Karpas-422 (cell line): ENCODE measurements at regions not wholly inside any gene's neighbourhood (a gene's known extent, or its start where the extent isn't known, plus 50 kb on each side); places are given as distances from the start of the nearest gene placed in this dataset.

Experiments
- DNase-seq: peaks from one replicate; pipeline ENCODE4 v3.0.0-alpha.2; 2015
- H2AFZ ChIP-seq: fragments of 200-600 bp; sonication (generic); 2 replicates; pipeline ENCODE4 v1.6.1; 2014; ENCODE audit warnings: antibody characterized with exemption, low read length, mixed read lengths
- H3K27ac ChIP-seq: fragments of 200-600 bp; sonication (generic); 2 replicates; pipeline ENCODE4 v1.5.1; 2014; ENCODE audit warnings: mild to moderate bottlenecking, low read length, moderate library complexity
- H3K27me3 ChIP-seq: fragments of 200-600 bp; sonication (generic); 2 replicates; pipeline ENCODE4 v1.6.1; 2014; ENCODE audit warnings: low read length, mixed read lengths
- H3K36me3 ChIP-seq: fragments of 200-600 bp; sonication (generic); 2 replicates; pipeline ENCODE4 v1.6.1; 2014; ENCODE audit warnings: low read length, mixed read lengths; ENCODE audit not compliant: insufficient read depth
- H3K4me1 ChIP-seq: fragments of 200-600 bp; sonication (generic); 2 replicates; pipeline ENCODE4 v1.6.1; 2014; ENCODE audit warnings: mild to moderate bottlenecking, low read length, mixed read lengths
- H3K4me2 ChIP-seq: fragments of 200-600 bp; sonication (generic); 2 replicates; pipeline ENCODE4 v1.6.1; 2014; ENCODE audit warnings: low read length, low read depth, mild to moderate bottlenecking; ENCODE audit not compliant: poor library complexity, severe bottlenecking
- H3K4me3 ChIP-seq: fragments of 200-600 bp; sonication (generic); 2 replicates; pipeline ENCODE4 v1.5.1; 2014; ENCODE audit warnings: mild to moderate bottlenecking, antibody characterized with exemption, low read length, mixed read lengths
- H3K79me2 ChIP-seq: fragments of 200-600 bp; sonication (generic); 2 replicates; pipeline ENCODE4 v1.6.1; 2014; ENCODE audit warnings: mild to moderate bottlenecking, low read length, mixed read lengths
- H3K9ac ChIP-seq: fragments of 200-600 bp; sonication (generic); 2 replicates; pipeline ENCODE4 v1.6.0; 2014; ENCODE audit warnings: low read length
- H3K9me2 ChIP-seq: fragments of 200-600 bp; sonication (generic), shearing (Covaris generic); replicated peaks from 2 replicates; pipeline ENCODE4 v1.6.0; 2014; ENCODE audit warnings: mild to moderate bottlenecking, low read length, moderate library complexity; ENCODE audit not compliant: insufficient read depth
- H3K9me3 ChIP-seq: fragments of 300-700, 200-600 bp; sonication (generic); 2 replicates; pipeline ENCODE4 v1.6.1; 2014; ENCODE audit warnings: low read length, mixed read lengths
- H4K20me1 ChIP-seq: fragments of 200-600 bp; sonication (generic); 2 replicates; pipeline ENCODE4 v1.6.1; 2014; ENCODE audit warnings: mild to moderate bottlenecking, antibody characterized with exemption, low read length, low read depth; ENCODE audit not compliant: insufficient read depth

- Histone ChIP-seq H3K36me3 (no peaks in the 10 kb centered on the region), H3K79me2 (no peaks in the 10 kb centered on the region), H3K9me2 (no peaks in the 10 kb centered on the region), H3K27ac (no peak overlapping the region), H4K20me1 (no peaks in the 10 kb centered on the region), H3K27me3 (no peaks in the 10 kb centered on the region), H3K9ac (no peak overlapping the region), H3K4me3 (no peak overlapping the region), H3K4me1 (no peaks in the 10 kb centered on the region), H2AFZ (no peak overlapping the region), H3K9me3 (peaks cover 4% of the 10 kb centered on the region; the same call in 1 of the 2 replicates), H3K4me2 (no peak overlapping the region)
- DNase-seq, result no peak
These were observed 599.5 kb upstream of the NRSN1 start for GRCh38 chr6:23526526-23526925.

GRCh38 chr6:23529902-23530301 lies 596.1 kb upstream of the NRSN1 start:
- Histone ChIP-seq H3K4me2 (no peak overlapping the region), H3K9me2 (no peaks in the 10 kb centered on the region)
- no peak for DNase-seq

DNA sequence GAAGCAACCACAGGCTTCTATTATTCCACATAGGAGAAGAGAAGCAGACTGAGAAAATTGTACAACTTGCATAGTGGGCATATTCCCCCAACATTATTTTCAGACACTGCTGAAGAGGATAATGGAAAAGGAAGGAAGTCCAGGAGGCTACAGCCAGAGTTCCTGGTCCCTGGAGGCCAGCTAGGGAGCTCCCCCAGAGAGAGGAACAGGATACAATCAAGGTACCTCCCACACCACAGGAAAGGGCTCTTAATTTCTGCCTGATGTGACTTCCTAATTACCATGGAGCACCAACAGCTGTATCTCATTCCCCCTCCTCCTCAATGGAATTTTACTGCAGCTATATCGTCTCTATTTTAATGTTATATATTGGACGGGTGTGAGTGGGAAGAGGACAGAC lies 594.3 kb upstream of the NRSN1 start:
- no peak for DNase-seq
- no peak overlapping the region for H3K4me2 ChIP-seq
- H2AFZ ChIP-seq, result no peak overlapping the region
- H3K27me3 ChIP-seq, result no peaks in the 10 kb centered on the region
- H3K9me3 ChIP-seq, result no peaks in the 10 kb centered on the region
- H3K36me3 ChIP-seq, result no peaks in the 10 kb centered on the region
- H4K20me1 ChIP-seq, result no peaks in the 10 kb centered on the region
- H3K9ac ChIP-seq, result no peak overlapping the region
- H3K4me3 ChIP-seq, result no peak overlapping the region
- no peak overlapping the region for H3K27ac ChIP-seq
- no peaks in the 10 kb centered on the region for H3K79me2 ChIP-seq
- no peaks in the 10 kb centered on the region for H3K4me1 ChIP-seq
- 0 out of 2 replicates have a peak, but pooled peaks cover 1% of the 10 kb centered on the region for H3K9me2 ChIP-seq

More at GRCh38 chr6:23529902-23530301, 596.1 kb upstream of the NRSN1 start:
- Histone ChIP-seq H3K9me3 (peaks cover 4% of the 10 kb centered on the region; the same call in 1 of the 2 replicates), H3K9ac (no peak overlapping the region), H3K36me3 (no peaks in the 10 kb centered on the region), H3K27ac (no peak overlapping the region), H3K4me1 (no peaks in the 10 kb centered on the region), H3K27me3 (no peaks in the 10 kb centered on the region), H3K79me2 (no peaks in the 10 kb centered on the region), H3K4me3 (no peak overlapping the region), H2AFZ (no peak overlapping the region), H4K20me1 (no peaks in the 10 kb centered on the region)

DNA sequence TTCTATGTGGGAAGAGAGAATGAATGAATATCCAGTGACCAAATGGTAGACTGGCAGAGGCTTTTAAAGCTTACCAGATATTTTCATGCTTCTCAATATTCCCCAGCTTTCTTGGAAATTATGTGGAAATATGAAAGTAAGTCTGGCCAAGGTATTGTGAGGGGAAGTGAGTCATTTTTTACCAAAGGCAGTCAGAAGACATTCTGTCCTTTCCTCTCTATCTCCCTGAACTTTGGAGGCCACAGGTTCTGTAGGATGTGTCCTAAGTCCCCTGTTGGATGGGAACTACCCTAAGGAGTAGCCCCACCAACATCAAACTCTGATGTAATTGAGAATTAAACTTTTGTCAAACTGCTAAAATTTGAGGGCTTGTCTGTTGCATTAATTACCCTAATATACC lies 593.8 kb upstream of the NRSN1 start:
- Histone ChIP-seq H3K27me3 (no peaks in the 10 kb centered on the region), H3K36me3 (no peaks in the 10 kb centered on the region), H2AFZ (no peak overlapping the region), H3K4me3 (no peak overlapping the region), H3K4me2 (no peak overlapping the region), H3K9me3 (no peaks in the 10 kb centered on the region), H4K20me1 (no peaks in the 10 kb centered on the region), H3K9ac (no peak overlapping the region), H3K9me2 (0 out of 2 replicates have a peak, but pooled peaks cover 4% of the 10 kb centered on the region), H3K4me1 (no peaks in the 10 kb centered on the region), H3K79me2 (no peaks in the 10 kb centered on the region), H3K27ac (no peak overlapping the region)
- DNase-seq, result no peak

GRCh38 chr6:23533311-23533710 lies 592.7 kb upstream of the NRSN1 start:
- Histone ChIP-seq H2AFZ (no peak overlapping the region), H4K20me1 (no peaks in the 10 kb centered on the region), H3K9ac (no peak overlapping the region), H3K36me3 (no peaks in the 10 kb centered on the region), H3K4me1 (no peaks in the 10 kb centered on the region), H3K79me2 (no peaks in the 10 kb centered on the region), H3K4me2 (no peak overlapping the region), H3K9me3 (no peaks in the 10 kb centered on the region), H3K9me2 (0 out of 2 replicates have a peak, but pooled peaks cover 4% of the 10 kb centered on the region), H3K4me3 (no peak overlapping the region), H3K27me3 (no peaks in the 10 kb centered on the region), H3K27ac (no peak overlapping the region)
- no peak for DNase-seq

GRCh38 chr6:23533944-23534343 lies 592.1 kb upstream of the NRSN1 start:
- 0 out of 2 replicates have a peak, but pooled peaks cover 4% of the 10 kb centered on the region for H3K9me2 ChIP-seq
- H2AFZ ChIP-seq, result no peak overlapping the region
- no peak overlapping the region for H3K9ac ChIP-seq
- H3K9me3 ChIP-seq, result no peaks in the 10 kb centered on the region
- H4K20me1 ChIP-seq, result no peaks in the 10 kb centered on the region
- H3K27me3 ChIP-seq, result no peaks in the 10 kb centered on the region
- H3K79me2 ChIP-seq, result no peaks in the 10 kb centered on the region
- no peak for DNase-seq
- no peaks in the 10 kb centered on the region for H3K4me1 ChIP-seq
- H3K4me3 ChIP-seq, result no peak overlapping the region
- H3K4me2 ChIP-seq, result no peak overlapping the region
- H3K27ac ChIP-seq, result no peak overlapping the region
- no peaks in the 10 kb centered on the region for H3K36me3 ChIP-seq

DNA sequence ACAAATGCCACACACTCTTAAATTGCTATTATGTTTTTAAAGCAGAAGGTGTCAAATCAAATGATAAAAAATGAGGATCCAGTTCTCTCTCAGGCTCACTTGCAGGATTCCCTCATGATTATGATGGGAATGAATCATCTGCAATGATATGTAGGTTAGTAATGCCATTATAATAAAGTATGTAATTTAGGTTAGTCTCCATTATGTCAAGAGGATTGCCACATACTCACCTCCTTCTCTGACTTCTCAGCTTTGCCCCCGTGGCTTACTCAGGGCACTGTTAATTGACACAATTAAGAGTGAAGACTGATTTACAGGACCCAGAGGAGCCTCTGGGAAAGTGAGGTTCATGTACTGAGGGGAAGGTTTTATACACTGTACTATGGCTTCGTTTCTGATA lies 591.7 kb upstream of the NRSN1 start:
- H3K36me3 ChIP-seq, result no peaks in the 10 kb centered on the region
- no peak overlapping the region for H3K27ac ChIP-seq
- H3K27me3 ChIP-seq, result no peaks in the 10 kb centered on the region
- H3K9me3 ChIP-seq, result no peaks in the 10 kb centered on the region
- no peaks in the 10 kb centered on the region for H3K4me1 ChIP-seq
- no peak overlapping the region for H3K9ac ChIP-seq
- H3K4me2 ChIP-seq, result no peak overlapping the region
- no peaks in the 10 kb centered on the region for H4K20me1 ChIP-seq
- H3K9me2 ChIP-seq, result 0 out of 2 replicates have a peak, but pooled peaks cover 4% of the 10 kb centered on the region
- H3K79me2 ChIP-seq, result no peaks in the 10 kb centered on the region
- no peak overlapping the region for H2AFZ ChIP-seq
- no peak for DNase-seq
- no peak overlapping the region for H3K4me3 ChIP-seq

DNA sequence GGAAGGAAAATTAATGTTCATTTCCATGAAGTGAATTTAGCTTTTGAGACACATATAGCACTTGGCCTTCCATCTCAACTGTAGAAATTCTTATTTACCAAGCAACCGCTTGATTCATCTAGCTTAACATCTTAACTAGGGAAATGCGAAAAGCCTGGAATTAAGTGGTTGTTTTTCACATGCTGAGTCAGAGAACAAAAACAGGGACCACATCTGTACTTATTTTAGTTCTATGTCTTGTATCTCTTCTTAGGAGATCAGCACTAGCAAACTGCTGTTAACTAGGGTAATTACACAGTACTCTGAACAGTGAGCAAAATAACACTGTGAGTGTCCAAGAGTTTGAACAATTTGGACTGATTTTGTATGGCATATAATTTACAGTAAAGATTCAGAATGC lies 590.9 kb upstream of the NRSN1 start:
- Histone ChIP-seq H3K27ac (no peak overlapping the region), H3K36me3 (no peaks in the 10 kb centered on the region), H3K9ac (no peak overlapping the region), H3K79me2 (no peaks in the 10 kb centered on the region), H3K4me3 (no peak overlapping the region), H4K20me1 (no peaks in the 10 kb centered on the region), H3K4me2 (no peak overlapping the region), H3K4me1 (no peaks in the 10 kb centered on the region), H3K9me2 (0 out of 2 replicates have a peak, but pooled peaks cover 4% of the 10 kb centered on the region), H3K27me3 (no peaks in the 10 kb centered on the region), H2AFZ (no peak overlapping the region), H3K9me3 (no peaks in the 10 kb centered on the region)
- no peak for DNase-seq

- no peaks in the 10 kb centered on the region for H3K4me1 ChIP-seq
- no peak overlapping the region for H3K27ac ChIP-seq
- H3K9ac ChIP-seq, result no peak overlapping the region
- no peak overlapping the region for H3K4me3 ChIP-seq
- no peaks in the 10 kb centered on the region for H4K20me1 ChIP-seq
- H2AFZ ChIP-seq, result no peak overlapping the region
- no peaks in the 10 kb centered on the region for H3K36me3 ChIP-seq
- peaks cover 3% of the 10 kb centered on the region; the same call in 1 of the 2 replicates for H3K9me3 ChIP-seq
- H3K4me2 ChIP-seq, result no peak overlapping the region
- DNase-seq, result no peak
- H3K79me2 ChIP-seq, result no peaks in the 10 kb centered on the region
- H3K9me2 ChIP-seq, result 0 out of 2 replicates have a peak, but pooled peaks cover 4% of the 10 kb centered on the region
- H3K27me3 ChIP-seq, result no peaks in the 10 kb centered on the region
These were observed 588.2 kb upstream of the NRSN1 start for GRCh38 chr6:23537828-23538227.
